GM18499 (cell line): ENCODE measurements at regions not wholly inside any gene's neighbourhood (a gene's known extent, or its start where the extent isn't known, plus 50 kb on each side); places are given as distances from the start of the nearest gene placed in this dataset.
"Not testable (repeated sequence)": the region's sequence is repeated elsewhere in the genome, so short reads cannot be mapped to it uniquely, and the experiment has no call there.

Experiments used
- ATAC-seq: cut with Tn5 transposase; IDR thresholded peaks from one replicate; pipeline ENCODE4 v1.9.1; 2021; ENCODE audit warnings: moderate number of reproducible peaks; ENCODE audit not compliant: insufficient read depth, unreplicated experiment

- no peak for ATAC-seq
Observed at GRCh38 chr16:85445064-85445778, 167.9 kb upstream of the GSE1 start.

GRCh38 chr16:85445779-85446222 lies 167.3 kb upstream of the GSE1 start:
- no peak for ATAC-seq

- ATAC-seq: no peak
Observed at GRCh38 chr16:85446951-85447692, 166.0 kb upstream of the GSE1 start.

- no peak for ATAC-seq
Observed at GRCh38 chr16:85447693-85448313, 165.3 kb upstream of the GSE1 start.

- no peak for ATAC-seq
Observed at GRCh38 chr16:85448557-85449190, 164.4 kb upstream of the GSE1 start.

GRCh38 chr16:85449191-85449884 lies 163.8 kb upstream of the GSE1 start:
- ATAC-seq: no peak

GRCh38 chr16:85449885-85450245 lies 163.3 kb upstream of the GSE1 start:
- ATAC-seq: no peak

- ATAC-seq: not testable (repeated sequence)
Observed at GRCh38 chr16:85451142-85451541, 162.0 kb upstream of the GSE1 start.

GRCh38 chr16:85451641-85452363 lies 161.3 kb upstream of the GSE1 start:
- ATAC-seq: no peak

GRCh38 chr16:85452364-85453193 lies 160.5 kb upstream of the GSE1 start:
- ATAC-seq: no peak

- no peak for ATAC-seq
Observed at GRCh38 chr16:85453194-85453678, 159.9 kb upstream of the GSE1 start.

GRCh38 chr16:85453703-85454102 lies 159.4 kb upstream of the GSE1 start:
- ATAC-seq: no peak

GRCh38 chr16:85454171-85454872 lies 158.8 kb upstream of the GSE1 start:
- ATAC-seq: no peak

- no peak for ATAC-seq
Observed at GRCh38 chr16:85455534-85455933, 157.6 kb upstream of the GSE1 start.

- ATAC-seq: no peak
Observed at GRCh38 chr16:85457366-85457765, 155.8 kb upstream of the GSE1 start.

GRCh38 chr16:85458968-85459367 lies 154.2 kb upstream of the GSE1 start:
- ATAC-seq: no peak

- no peak for ATAC-seq
Observed at GRCh38 chr16:85459529-85460251, 153.4 kb upstream of the GSE1 start.
